ENCODE measurements at regions not wholly inside any gene's neighbourhood (a gene's known extent, or its start where the extent isn't known, plus 50 kb on each side); places are given as distances from the start of the nearest gene placed in this dataset.
A peak's percentile ranks its signal among the peaks of the same experiment; 100 is the strongest.

DNA sequence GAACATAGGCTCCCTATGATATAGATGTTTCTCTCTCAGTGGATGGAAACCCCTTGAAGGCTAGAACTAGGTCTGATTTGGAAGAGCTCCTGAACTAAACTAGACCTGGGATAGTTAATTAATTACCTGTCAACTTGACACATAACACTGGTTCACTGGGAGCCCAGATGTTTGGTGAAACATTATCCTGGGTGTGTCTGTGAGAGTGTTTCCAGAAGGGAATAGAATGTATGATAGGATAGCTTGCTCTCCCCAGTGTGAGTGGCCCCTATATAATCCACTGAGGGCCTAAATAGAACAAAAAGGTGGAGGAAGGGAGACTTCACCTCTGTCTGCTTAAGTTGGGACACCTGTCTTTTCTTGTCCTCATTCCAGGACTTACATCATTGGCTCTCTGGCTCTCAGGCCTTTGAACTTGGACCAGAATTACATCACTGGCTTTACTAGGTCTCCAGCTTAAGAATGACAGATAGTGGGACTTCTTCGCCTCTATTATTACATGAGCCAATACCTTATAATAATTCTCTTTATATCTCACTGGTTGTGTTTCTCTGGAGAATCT is 194.1 kb downstream of the KTN1 start:
- no peak for DNase-seq
- WGBS, 2 donors, result 96 to 97% methylated on average over 1 of the region's 1 CpG
- no peak overlapping the region for H3K4me3 ChIP-seq
- TF ChIP-seq, protein P1, sequence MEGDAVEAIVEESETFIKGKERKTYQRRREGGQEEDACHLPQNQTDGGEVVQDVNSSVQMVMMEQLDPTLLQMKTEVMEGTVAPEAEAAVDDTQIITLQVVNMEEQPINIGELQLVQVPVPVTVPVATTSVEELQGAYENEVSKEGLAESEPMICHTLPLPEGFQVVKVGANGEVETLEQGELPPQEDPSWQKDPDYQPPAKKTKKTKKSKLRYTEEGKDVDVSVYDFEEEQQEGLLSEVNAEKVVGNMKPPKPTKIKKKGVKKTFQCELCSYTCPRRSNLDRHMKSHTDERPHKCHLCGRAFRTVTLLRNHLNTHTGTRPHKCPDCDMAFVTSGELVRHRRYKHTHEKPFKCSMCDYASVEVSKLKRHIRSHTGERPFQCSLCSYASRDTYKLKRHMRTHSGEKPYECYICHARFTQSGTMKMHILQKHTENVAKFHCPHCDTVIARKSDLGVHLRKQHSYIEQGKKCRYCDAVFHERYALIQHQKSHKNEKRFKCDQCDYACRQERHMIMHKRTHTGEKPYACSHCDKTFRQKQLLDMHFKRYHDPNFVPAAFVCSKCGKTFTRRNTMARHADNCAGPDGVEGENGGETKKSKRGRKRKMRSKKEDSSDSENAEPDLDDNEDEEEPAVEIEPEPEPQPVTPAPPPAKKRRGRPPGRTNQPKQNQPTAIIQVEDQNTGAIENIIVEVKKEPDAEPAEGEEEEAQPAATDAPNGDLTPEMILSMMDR (IDR thresholded peaks at IDR 0.05; ENCODE audit: control extremely low read depth, extremely low read depth), result no peak
- H3K9me3 ChIP-seq (ENCODE audit: control insufficient read depth in 4 of 4, insufficient read depth in 3 of 4, low read length in 3 of 4), result no peaks in the 10 kb centered on the region
- ATAC-seq (ENCODE audit: insufficient read depth, low FRiP score), result no peak
- no peaks in the 10 kb centered on the region for H3K27me3 ChIP-seq (ENCODE audit: control insufficient read depth in 3 of 3, insufficient read depth in 3 of 3, low read length in 2 of 3)
- H3K9ac ChIP-seq (ENCODE audit: insufficient read depth in 1 of 2, low read length in 2 of 2), result no peak overlapping the region
- no peak overlapping the region for H3K27ac ChIP-seq (ENCODE audit: low read depth in 1 of 2, low read length in 1 of 2)
- H3K36me3 ChIP-seq (ENCODE audit: control insufficient read depth in 4 of 4, insufficient read depth in 4 of 4, low read length in 4 of 4), result no peaks in the 10 kb centered on the region
- H3K4me1 ChIP-seq (ENCODE audit: control insufficient read depth in 5 of 5, insufficient read depth in 5 of 5, low read length in 5 of 5), result no peaks in the 10 kb centered on the region

DNA sequence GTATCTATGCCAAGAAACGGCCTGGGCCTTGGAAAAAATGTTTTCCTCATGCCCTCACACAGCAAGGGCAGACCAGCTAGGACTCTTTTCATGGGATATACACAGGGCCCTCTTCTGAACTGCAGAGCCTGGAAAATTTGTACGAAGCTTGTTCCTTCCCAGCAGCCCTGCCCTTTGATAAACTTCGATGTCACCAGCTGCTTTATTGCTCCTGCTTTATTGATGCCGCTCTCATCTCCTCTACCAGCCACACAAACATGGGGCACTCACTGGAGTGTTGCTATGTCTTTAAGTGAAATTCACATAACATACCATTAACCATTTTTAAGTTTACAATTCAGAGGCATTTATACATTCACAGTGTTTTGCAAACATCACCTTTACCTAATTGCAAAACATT is 197.9 kb downstream of the KTN1 start:
- H3K27ac ChIP-seq (ENCODE audit: low read depth in 1 of 2, low read length in 1 of 2), result no peak overlapping the region
- TF ChIP-seq, protein P1 (IDR thresholded peaks at IDR 0.05; ENCODE audit: control extremely low read depth, extremely low read depth), result no peak
- H3K9me3 ChIP-seq (ENCODE audit: control insufficient read depth in 4 of 4, insufficient read depth in 3 of 4, low read length in 3 of 4), result no peaks in the 10 kb centered on the region
- 83 to 86% methylated on average over 4 of the region's 4 CpGs for WGBS, 2 donors
- H3K4me1 ChIP-seq (ENCODE audit: control insufficient read depth in 5 of 5, insufficient read depth in 5 of 5, low read length in 5 of 5), result peaks cover 3 to 6% (median 4%) of the 10 kb centered on the region in 5 donors
- H3K27me3 ChIP-seq (ENCODE audit: control insufficient read depth in 3 of 3, insufficient read depth in 3 of 3, low read length in 2 of 3), result no peaks in the 10 kb centered on the region
- H3K36me3 ChIP-seq (ENCODE audit: control insufficient read depth in 4 of 4, insufficient read depth in 4 of 4, low read length in 4 of 4), result no peaks in the 10 kb centered on the region
- no peak overlapping the region for H3K9ac ChIP-seq (ENCODE audit: insufficient read depth in 1 of 2, low read length in 2 of 2)
- DNase-seq (no peak), ATAC-seq (ENCODE audit: insufficient read depth, low FRiP score) (no peak)
- no peak overlapping the region for H3K4me3 ChIP-seq

GRCh38 chr14:55780156-55780946 is 200.3 kb downstream of the KTN1 start:
- H3K27ac ChIP-seq (ENCODE audit: low read depth in 1 of 2, low read length in 1 of 2), result peak overlapping the region; percentile 4 to 39
- ATAC-seq (ENCODE audit: insufficient read depth, low FRiP score) (peak; percentile 66), DNase-seq (peak; percentile 19 to 50 (median 26))
- H3K9me3 ChIP-seq (ENCODE audit: control insufficient read depth in 4 of 4, insufficient read depth in 3 of 4, low read length in 3 of 4), result no peaks in the 10 kb centered on the region
- H3K36me3 ChIP-seq (ENCODE audit: control insufficient read depth in 4 of 4, insufficient read depth in 4 of 4, low read length in 4 of 4), result no peaks in the 10 kb centered on the region
- H3K9ac ChIP-seq (ENCODE audit: insufficient read depth in 1 of 2, low read length in 2 of 2), result no peak overlapping the region
- H3K4me1 ChIP-seq (ENCODE audit: control insufficient read depth in 5 of 5, insufficient read depth in 5 of 5, low read length in 5 of 5), result peaks cover 3 to 6% (median 4%) of the 10 kb centered on the region in 5 donors
- H3K4me3 ChIP-seq, result no peak overlapping the region
- TF ChIP-seq, protein P1 (IDR thresholded peaks at IDR 0.05; ENCODE audit: control extremely low read depth, extremely low read depth), result no peak
- H3K27me3 ChIP-seq (ENCODE audit: control insufficient read depth in 3 of 3, insufficient read depth in 3 of 3, low read length in 2 of 3), result no peaks in the 10 kb centered on the region
- WGBS, 2 donors, result 37 to 62% methylated on average over 8 of the region's 8 CpGs

Data from lung (tissue), 11 donors.